ENCODE measurements at regions not wholly inside any gene's neighbourhood (a gene's known extent, or its start where the extent isn't known, plus 50 kb on each side); places are given as distances from the start of the nearest gene placed in this dataset.

- no peak for TF ChIP-seq EZH2 (IDR thresholded peaks at IDR 0.05; ENCODE audit: borderline replicate concordance, low read depth, low read length, severe bottlenecking)
- TF ChIP-seq CTCF (IDR thresholded peaks at IDR 0.05; ENCODE audit: borderline replicate concordance, extremely low read depth, low read length, poor library complexity, severe bottlenecking): no peak
Measured at GRCh38 chrY:15593476-15594160, 1069.3 kb downstream of the NLGN4Y start.
